Adrenal gland (tissue), 5 donors: ENCODE measurements at regions not wholly inside any gene's neighbourhood (a gene's known extent, or its start where the extent isn't known, plus 50 kb on each side); places are given as distances from the start of the nearest gene placed in this dataset.

Experiments used
- POLR2A ChIP-seq, 2 donors: fragments of 450-650 bp; IDR thresholded peaks; one replicate each; pipeline ENCODE4 v1.6.1; 2017; ENCODE audit warnings: antibody characterized with exemption in 2 of 2, mild to moderate bottlenecking in 2 of 2, moderate library complexity in 1 of 2
- TF ChIP-seq, protein P1 (sequence below), 6 experiments: fragments of 450-650 bp in 4 of 6; fragments of 200-600 bp in 2 of 6; sonication (generic) in 1 of 6; IDR thresholded peaks; 1 replicate in 5 of 6; 2 replicates in 1 of 6; pipeline versions ENCODE4 v1.5.1 to v1.8.0; 2016 to 2021; ENCODE audit warnings: antibody characterized with exemption in 6 of 6, mild to moderate bottlenecking in 2 of 6, moderate library complexity in 1 of 6
- donor health status: DM: no; HTN: no; CAD: no.

DNA sequence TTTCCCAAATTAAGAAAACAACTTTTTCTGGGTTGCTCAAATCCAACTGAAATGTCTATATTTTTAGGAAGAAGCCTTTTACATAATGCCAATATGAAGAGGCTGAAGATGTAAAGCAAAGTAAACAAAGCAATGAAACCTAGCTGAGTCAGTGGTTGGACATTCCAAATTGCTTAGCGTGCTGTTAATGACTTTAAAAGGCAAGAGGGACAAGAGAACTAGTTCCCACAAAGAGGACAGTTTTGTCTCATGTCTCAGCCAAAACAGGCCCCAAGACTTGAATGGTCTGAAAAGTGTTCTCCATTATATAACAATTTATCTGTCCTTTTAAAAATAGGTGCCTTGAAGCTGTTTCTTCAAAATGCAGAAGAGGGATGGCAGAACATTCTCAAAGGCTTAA is 407.0 kb downstream of the ENC1 start:
- TF ChIP-seq, protein P1, sequence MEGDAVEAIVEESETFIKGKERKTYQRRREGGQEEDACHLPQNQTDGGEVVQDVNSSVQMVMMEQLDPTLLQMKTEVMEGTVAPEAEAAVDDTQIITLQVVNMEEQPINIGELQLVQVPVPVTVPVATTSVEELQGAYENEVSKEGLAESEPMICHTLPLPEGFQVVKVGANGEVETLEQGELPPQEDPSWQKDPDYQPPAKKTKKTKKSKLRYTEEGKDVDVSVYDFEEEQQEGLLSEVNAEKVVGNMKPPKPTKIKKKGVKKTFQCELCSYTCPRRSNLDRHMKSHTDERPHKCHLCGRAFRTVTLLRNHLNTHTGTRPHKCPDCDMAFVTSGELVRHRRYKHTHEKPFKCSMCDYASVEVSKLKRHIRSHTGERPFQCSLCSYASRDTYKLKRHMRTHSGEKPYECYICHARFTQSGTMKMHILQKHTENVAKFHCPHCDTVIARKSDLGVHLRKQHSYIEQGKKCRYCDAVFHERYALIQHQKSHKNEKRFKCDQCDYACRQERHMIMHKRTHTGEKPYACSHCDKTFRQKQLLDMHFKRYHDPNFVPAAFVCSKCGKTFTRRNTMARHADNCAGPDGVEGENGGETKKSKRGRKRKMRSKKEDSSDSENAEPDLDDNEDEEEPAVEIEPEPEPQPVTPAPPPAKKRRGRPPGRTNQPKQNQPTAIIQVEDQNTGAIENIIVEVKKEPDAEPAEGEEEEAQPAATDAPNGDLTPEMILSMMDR (IDR thresholded peaks at IDR 0.05): no peak
- no peak for TF ChIP-seq POLR2A (IDR thresholded peaks at IDR 0.05)
